ENCODE measurements at regions not wholly inside any gene's neighbourhood (a gene's known extent, or its start where the extent isn't known, plus 50 kb on each side); places are given as distances from the start of the nearest gene placed in this dataset.
"Not testable (repeated sequence)": the region's sequence is repeated elsewhere in the genome, so short reads cannot be mapped to it uniquely, and the experiment has no call there.

- H3K4me1 Mint-ChIP-seq, result peaks cover 32% of the 10 kb centered on the region
- no peaks in the 10 kb centered on the region for H3K9me3 Mint-ChIP-seq
- H3K36me3 Mint-ChIP-seq, result no peaks in the 10 kb centered on the region
- H3K27ac Mint-ChIP-seq, result peak overlapping the region; percentile 3
- H3K4me3 Mint-ChIP-seq, result no peak overlapping the region
- no peak for DNase-seq (ENCODE audit: low spot score in 2 of 2, unreplicated experiment in 2 of 2)
- peaks cover 1% of the 10 kb centered on the region for H3K27me3 Mint-ChIP-seq (ENCODE audit: low read depth)
- no peak for TF ChIP-seq CTCF (IDR thresholded peaks at IDR 0.05; ENCODE audit: unreplicated experiment)
These were observed 218.8 kb upstream of the MSX2 start for GRCh38 chr5:174505621-174506020.

- H3K9me3 Mint-ChIP-seq; DNase-seq (ENCODE audit: low spot score in 2 of 2, unreplicated experiment in 2 of 2); H3K27me3 Mint-ChIP-seq (ENCODE audit: low read depth); H3K4me3 Mint-ChIP-seq; H3K27ac Mint-ChIP-seq; H3K36me3 Mint-ChIP-seq: not testable (repeated sequence)
- peaks cover 21% of the 10 kb centered on the region for H3K4me1 Mint-ChIP-seq
These were observed 213.5 kb upstream of the MSX2 start for GRCh38 chr5:174510782-174511453.

- peaks cover 16% of the 10 kb centered on the region for H3K4me1 Mint-ChIP-seq
- no peak overlapping the region for H3K27ac Mint-ChIP-seq
- H3K4me3 Mint-ChIP-seq, result no peak overlapping the region
- peaks cover 4% of the 10 kb centered on the region for H3K9me3 Mint-ChIP-seq
- H3K36me3 Mint-ChIP-seq, result no peaks in the 10 kb centered on the region
- no peaks in the 10 kb centered on the region for H3K27me3 Mint-ChIP-seq (ENCODE audit: low read depth)
- TF ChIP-seq CTCF (IDR thresholded peaks at IDR 0.05; ENCODE audit: unreplicated experiment), result no peak
- no peak for DNase-seq (ENCODE audit: low spot score in 2 of 2, unreplicated experiment in 2 of 2)
These were observed 212.6 kb upstream of the MSX2 start for GRCh38 chr5:174511714-174512253.

GRCh38 chr5:174514325-174514724 lies 210.1 kb upstream of the MSX2 start:
- no peak for DNase-seq (ENCODE audit: low spot score in 2 of 2, unreplicated experiment in 2 of 2)
- H3K27ac Mint-ChIP-seq, result no peak overlapping the region
- no peaks in the 10 kb centered on the region for H3K27me3 Mint-ChIP-seq (ENCODE audit: low read depth)
- TF ChIP-seq CTCF (IDR thresholded peaks at IDR 0.05; ENCODE audit: unreplicated experiment), result no peak
- H3K4me1 Mint-ChIP-seq, result peaks cover 21% of the 10 kb centered on the region
- no peak overlapping the region for H3K4me3 Mint-ChIP-seq
- peaks cover 6% of the 10 kb centered on the region for H3K9me3 Mint-ChIP-seq
- H3K36me3 Mint-ChIP-seq, result no peaks in the 10 kb centered on the region

GRCh38 chr5:174514983-174515394 lies 209.4 kb upstream of the MSX2 start:
- peaks cover 6% of the 10 kb centered on the region for H3K9me3 Mint-ChIP-seq
- H3K4me3 Mint-ChIP-seq, result no peak overlapping the region

More at GRCh38 chr5:174514983-174515394, 209.4 kb upstream of the MSX2 start:
- Mint-ChIP-seq H3K4me1 (peaks cover 28% of the 10 kb centered on the region), H3K27ac (no peak overlapping the region), H3K27me3 (ENCODE audit: low read depth) (no peaks in the 10 kb centered on the region), H3K36me3 (no peaks in the 10 kb centered on the region)
- TF ChIP-seq CTCF (IDR thresholded peaks at IDR 0.05; ENCODE audit: unreplicated experiment), result no peak
- no peak for DNase-seq (ENCODE audit: low spot score in 2 of 2, unreplicated experiment in 2 of 2)
